Transverse colon (tissue), 3 donors: ENCODE measurements at regions not wholly inside any gene's neighbourhood (a gene's known extent, or its start where the extent isn't known, plus 50 kb on each side); places are given as distances from the start of the nearest gene placed in this dataset.

Experiments
- EP300 ChIP-seq: sonication (generic); formaldehyde crosslinking; IDR thresholded peaks from one replicate; pipeline ENCODE4 v1.6.1; 2017; ENCODE audit warnings: antibody characterized with exemption, low read depth
- TF ChIP-seq, protein P1 (sequence below), 5 experiments: fragments of 200-600 bp in 3 of 5; fragments of 450-650 bp in 2 of 5; sonication (generic) in 3 of 5; IDR thresholded peaks; 1 replicate in 2 of 5; 2 replicates in 3 of 5; pipeline ENCODE4 v1.5.1; 2016 to 2017; ENCODE audit warnings: antibody characterized with exemption in 5 of 5, inconsistent platforms in 3 of 5, mild to moderate bottlenecking in 2 of 5, moderate library complexity in 1 of 5

DNA sequence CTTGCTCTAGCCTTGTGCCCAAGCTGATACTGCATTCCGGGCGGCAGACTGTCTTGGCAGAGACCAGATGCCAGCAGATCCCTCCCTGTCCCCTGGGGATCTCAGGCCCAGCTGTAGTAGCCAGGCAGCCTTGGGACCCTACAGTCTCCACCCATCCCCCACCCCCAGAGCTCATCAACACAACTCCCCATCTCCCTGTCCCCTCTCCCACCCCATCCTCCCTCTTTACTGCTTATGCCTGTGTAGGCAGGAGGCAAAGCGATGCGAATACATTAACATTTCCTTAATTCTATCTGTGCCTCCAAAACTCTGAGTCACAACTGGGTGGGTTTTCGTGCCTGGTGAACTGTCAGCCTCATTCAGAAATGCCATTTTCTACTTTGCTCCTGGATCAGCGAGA lies 547.6 kb downstream of the BUD13 start:
- TF ChIP-seq, protein P1, sequence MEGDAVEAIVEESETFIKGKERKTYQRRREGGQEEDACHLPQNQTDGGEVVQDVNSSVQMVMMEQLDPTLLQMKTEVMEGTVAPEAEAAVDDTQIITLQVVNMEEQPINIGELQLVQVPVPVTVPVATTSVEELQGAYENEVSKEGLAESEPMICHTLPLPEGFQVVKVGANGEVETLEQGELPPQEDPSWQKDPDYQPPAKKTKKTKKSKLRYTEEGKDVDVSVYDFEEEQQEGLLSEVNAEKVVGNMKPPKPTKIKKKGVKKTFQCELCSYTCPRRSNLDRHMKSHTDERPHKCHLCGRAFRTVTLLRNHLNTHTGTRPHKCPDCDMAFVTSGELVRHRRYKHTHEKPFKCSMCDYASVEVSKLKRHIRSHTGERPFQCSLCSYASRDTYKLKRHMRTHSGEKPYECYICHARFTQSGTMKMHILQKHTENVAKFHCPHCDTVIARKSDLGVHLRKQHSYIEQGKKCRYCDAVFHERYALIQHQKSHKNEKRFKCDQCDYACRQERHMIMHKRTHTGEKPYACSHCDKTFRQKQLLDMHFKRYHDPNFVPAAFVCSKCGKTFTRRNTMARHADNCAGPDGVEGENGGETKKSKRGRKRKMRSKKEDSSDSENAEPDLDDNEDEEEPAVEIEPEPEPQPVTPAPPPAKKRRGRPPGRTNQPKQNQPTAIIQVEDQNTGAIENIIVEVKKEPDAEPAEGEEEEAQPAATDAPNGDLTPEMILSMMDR (IDR thresholded peaks at IDR 0.05), result no peak
- no peak for TF ChIP-seq EP300
